ENCODE measurements at regions not wholly inside any gene's neighbourhood (a gene's known extent, or its start where the extent isn't known, plus 50 kb on each side); places are given as distances from the start of the nearest gene placed in this dataset.
"Not testable (repeated sequence)": the region's sequence is repeated elsewhere in the genome, so short reads cannot be mapped to it uniquely, and the experiment has no call there.

DNA sequence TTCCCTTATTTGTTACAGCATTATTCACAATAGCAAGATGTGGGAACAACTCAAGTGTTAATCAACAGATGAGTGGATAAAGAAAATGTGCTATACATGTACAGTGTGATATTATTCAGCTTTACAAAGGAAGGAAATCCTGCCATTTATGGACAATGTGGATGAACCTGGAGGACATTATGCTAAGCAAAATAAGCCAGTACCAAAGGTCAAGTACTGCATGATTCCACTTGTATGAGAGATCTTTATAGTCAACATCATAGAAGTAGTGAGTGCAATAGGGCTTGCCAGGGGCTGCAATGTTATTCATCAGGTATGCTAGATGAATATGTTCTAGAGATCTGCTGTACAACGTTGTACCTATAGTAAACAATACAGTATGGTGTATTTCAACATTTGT is 138.5 kb upstream of the AGR3 start:
- no peak for DNase-seq

- DNase-seq: no peak
Measured at GRCh38 chr7:17021205-17021604, 139.4 kb upstream of the AGR3 start.

DNA sequence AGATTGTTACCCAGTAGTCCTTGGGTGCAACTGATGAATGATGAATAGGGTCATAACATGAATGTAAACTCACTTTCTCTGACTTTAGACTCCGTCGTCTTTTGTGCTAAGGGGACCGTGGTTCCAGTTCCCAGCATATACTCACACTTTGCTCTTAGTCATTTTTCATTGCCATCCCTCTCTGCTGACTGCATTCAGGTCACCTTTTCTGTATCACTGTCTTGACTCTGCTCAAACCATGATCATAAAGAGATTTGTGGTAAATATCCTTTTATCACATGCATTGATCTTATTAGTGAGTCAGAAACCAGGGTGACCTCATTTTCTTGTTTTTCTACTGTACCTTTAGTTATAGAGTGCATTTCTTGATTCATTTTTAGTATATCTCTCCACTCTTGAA is 141.1 kb upstream of the AGR3 start:
- DNase-seq: no peak

DNA sequence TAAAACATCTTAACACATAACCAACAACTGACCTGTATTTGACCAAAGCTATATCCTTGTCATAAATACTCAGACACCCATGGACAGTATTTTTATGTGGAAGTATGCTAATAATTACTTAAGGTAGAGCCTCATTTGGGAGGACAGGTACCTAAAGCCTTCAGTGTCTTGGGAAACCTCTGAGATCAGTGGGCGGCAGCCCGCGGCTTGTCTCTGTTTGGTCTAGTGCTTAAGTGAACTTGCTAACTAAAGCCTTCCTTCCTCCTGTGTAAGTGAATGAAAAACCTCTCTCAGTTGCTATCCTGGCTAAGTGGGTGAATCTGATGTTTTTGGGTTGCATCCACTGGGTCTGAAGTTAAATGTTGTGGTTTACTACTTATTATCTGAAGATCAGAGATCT is 144.5 kb upstream of the AGR3 start:
- no peak for DNase-seq

DNA sequence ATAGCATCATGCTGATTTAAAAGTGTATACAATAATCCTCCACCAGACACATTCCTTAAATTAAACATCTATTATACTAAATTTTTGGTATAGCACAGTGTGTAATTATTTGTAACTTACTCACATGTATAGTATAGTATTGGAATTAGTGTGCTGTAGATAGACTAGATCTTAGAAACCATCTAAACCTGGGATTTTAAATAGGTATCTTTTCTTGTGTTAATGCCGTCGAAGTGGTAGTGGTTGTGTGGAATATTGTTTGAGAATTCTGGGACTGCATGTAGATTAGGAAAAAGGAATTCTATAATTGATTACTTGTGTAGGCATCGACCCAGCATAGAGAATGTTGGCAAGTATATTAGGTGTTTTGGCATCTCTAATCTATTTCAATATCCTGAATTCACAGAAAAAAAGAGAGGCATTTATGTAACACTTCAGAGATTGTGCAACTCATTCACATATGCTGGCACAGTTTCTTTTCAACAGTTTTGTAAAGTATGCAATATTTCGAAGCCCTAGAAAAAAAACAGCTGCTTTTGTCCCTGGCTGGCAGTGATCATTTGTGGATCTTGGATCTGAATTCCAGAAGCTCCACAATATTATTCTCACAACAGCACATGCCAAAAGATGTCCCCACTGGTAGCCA is 145.5 kb upstream of the AGR3 start:
- DNase-seq: no peak

DNA sequence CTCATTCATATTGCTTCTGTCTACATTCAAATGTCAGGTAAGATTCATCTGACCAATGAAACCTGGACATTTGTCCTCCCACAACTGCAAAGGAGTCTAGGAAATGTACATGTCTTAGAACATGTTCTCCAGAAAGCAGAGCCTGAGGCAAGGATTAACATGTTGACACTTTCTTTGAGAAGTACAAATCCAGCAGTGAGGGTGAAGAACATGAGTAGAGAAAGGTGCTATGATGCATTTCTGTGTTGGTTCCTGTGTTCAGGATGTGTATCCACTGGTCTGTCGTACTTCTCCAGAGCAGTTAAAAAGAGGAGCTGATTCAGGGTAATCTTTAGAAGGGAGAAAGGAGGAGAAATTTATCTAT is 146.0 kb upstream of the AGR3 start:
- no peak for DNase-seq

GRCh38 chr7:17029150-17029549 is 147.4 kb upstream of the AGR3 start:
- DNase-seq: no peak

GRCh38 chr7:17030559-17030958 is 148.8 kb upstream of the AGR3 start:
- no peak for DNase-seq

DNA sequence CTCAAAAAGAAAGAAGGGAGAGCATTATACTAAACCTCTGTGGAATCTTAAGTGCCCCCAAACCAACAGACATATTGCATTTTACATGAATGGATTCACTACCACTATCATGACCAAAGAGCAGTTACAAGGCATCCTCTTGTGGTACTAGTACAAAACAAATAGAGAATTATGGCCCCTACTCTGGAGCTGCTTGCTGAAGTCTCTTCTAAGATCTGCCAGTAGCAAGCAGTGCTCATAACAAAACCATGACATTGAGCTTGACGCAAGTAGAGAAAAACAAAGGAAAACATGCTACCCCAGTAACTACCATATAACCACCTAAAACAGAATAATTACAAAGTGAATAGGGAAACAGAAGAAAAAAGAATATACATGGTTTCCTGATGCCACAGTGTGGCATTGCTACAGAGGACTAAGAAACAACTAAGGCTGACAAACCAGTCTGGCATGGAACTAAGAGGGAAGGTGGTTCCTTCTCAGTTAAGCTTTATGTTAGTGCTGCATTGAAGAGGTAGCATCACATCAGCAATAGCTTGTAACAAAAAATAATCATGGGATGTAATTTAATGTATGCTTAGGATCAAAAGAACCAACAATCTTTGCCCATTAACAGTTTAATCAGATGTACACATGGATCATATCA is 150.2 kb upstream of the AGR3 start:
- DNase-seq: no peak

- DNase-seq: no peak
Measured at GRCh38 chr7:17033245-17033644, 151.5 kb upstream of the AGR3 start.

DNA sequence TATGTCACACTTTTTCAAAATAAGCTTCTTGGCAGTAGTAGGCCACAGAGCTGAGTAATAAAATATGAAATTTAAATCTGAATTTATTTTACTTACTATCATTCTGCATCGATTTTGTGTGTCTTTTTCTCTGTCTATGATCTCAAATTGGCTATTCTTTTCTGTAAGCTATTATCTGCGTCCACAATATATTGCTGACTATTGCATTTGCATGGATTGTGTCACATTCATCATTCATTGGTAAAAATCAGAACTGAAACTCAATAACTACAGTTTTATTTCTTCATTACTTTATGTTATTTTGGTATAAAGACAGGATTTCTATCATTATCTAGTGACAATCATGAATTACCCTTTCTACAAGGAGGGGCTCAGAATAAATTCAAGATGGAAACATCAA is 154.8 kb upstream of the AGR3 start:
- DNase-seq: no peak

DNA sequence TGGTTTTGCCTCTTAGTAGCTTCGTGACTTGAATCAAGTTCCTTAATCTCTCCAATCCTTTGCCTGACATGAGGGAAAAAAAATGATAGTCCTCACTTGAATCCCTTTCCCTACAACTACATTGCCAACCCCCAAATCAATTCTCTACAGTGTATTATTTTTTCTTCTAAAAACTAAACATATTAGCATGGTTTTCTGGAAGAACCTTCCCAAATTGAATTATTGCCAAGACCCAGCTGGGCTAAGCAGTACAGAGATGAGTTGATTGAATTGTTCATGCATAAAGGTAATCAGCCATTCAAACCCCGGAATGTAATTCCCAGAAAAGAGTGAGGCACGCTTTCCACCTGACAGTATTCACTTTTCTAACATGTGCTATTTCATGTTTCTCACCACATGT is 155.6 kb upstream of the AGR3 start:
- DNase-seq: no peak

DNA sequence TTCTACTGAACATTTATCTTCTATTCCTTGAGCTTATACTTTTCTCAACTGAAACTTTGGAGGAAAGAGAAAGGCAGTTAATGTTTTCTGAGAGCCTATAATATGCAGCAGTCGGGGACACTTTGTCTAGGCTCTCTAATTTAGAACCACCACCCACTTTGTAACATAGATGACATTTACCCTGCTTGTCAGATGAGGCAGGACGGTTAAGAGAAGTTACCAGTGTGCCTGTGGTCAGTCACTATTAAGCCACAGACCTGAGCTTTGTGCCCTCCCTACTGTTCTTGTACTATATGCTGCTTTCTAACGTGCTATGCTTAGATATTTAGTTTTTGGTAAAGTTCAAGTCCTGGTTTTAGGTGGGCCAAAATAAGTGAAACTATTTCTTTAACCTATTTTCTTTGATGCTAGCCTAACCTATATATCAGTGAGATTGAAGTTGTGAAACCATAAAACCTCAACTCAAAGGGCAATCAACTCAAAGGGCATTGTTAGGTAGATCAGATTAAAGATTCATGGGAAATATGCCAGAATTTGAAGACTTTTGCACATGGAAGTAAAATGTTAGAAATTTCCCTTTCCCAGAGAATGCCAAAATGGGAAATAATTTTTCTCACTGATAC is 156.5 kb upstream of the AGR3 start:
- DNase-seq: no peak

DNA sequence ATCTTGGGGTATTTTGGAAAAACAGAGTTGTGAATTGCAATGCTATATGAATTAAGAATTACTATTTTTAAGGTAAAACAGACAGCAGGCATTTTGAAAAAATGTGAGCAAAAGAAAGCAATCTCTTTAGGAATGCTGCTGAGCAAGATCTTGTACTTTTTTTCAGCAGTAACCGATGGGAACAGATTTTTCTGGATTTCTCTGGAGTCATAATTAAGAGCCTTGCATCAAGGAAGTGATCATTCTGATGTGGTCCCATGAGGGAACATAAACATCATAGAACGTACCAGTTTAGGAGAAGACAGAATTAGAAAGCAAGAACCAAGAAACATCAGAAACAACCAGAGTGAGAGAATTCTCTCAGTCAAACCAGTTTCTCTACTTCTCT is 157.0 kb upstream of the AGR3 start:
- DNase-seq: no peak

GRCh38 chr7:17039372-17039771 is 157.6 kb upstream of the AGR3 start:
- no peak for DNase-seq

GRCh38 chr7:17040716-17041115 is 158.9 kb upstream of the AGR3 start:
- DNase-seq: no peak

DNA sequence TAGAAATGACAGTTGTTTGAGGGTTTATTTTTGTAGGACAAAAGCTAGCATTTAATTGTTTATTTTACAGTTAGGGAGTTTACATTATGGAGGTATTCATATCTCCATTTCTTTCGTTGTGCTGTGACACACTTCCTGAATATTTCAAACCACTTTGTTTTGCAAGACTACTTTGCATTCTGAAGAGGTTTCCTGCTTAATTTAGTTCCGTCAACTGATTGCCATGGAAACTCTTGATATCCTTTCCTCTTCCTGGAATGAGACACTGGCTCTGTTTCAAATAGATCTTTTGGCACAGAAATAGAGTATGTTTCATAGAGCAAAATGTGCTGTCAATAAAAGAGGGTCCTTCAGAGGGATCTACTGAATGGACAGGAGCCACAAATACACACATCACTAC is 159.5 kb upstream of the AGR3 start:
- DNase-seq: peak; percentile 93

- no peak for DNase-seq
Measured at GRCh38 chr7:17042211-17042610, 160.4 kb upstream of the AGR3 start.

DNA sequence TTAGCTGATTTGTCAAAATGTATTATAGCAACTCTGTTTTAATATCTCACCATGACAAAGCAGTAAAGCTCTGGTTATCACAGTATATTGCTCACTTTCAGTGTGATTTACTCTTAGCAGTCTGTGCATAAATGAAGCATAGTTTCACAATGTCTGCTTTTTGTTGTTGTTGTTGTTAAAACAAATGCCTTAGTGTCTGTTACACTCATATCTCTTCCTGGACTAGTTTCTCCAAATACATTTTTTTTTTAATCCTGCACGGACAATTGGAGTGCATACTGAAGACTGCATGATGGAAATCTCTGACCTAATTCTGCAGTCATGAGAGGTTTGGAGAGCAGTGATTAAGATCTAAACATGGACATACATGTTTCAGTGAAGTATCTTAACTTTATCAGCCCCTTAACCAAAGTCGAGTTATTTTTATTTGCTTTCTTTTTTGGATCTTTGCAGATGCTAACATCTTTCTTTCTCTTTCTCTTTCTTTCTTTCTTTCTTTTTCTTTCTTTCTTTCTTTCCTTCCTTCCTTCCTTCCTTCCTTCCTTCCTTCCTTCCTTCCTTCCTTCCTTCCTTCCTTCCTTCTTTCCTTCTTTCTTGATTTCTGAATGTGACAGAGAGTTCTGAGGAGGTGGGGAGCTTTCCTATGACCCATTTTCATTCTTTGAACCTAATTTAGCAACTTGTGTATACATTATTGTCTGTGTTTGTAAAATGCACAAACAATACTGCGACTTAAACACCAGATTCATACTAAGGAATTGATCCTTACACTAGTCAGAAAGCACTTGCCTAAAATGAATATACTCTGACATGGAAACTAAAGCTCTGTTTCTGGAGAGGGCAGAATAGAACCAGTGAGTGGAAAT is 161.5 kb upstream of the AGR3 start:
- no peak for DNase-seq

- DNase-seq: no peak
Measured at GRCh38 chr7:17044396-17044795, 162.6 kb upstream of the AGR3 start.

- no peak for DNase-seq
Measured at GRCh38 chr7:17044861-17045260, 163.1 kb upstream of the AGR3 start.

DNA sequence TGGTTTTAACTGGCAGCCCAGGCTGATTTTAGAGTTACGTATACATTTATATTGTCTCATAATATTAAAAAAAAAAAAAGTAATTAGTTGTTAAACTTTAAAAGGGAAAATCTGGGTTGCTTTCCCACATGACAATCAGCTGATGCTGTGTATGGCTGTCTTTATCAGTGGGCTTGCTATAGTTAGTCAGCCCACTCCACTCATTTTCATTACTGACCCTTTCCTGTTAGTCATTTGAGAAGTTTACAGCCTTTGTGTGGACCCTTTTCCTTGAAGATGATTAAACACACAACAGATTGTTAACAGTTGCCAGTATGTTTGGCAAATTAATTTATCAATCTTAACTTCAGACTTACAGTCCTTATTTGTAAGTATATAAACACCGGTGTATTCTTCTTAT is 164.5 kb upstream of the AGR3 start:
- DNase-seq: no peak

DNA sequence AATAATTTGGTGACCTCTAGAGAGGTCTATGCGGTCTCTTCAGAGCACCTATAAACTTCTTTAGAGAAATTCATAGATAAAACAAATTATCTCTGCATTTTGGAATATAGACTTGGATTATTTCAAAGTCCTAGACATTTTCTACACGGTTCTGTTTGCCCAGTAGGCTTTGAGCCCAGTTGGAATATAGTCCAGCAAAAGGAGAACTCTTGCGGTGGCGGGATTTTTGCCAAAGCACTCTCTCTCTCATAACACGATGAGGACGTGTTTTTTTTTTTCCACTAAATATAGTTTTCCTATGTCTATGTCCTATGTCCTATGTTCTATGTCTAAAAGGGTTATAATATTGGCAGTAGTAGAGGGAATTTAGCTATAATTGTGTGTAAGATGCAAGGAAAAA is 164.9 kb upstream of the AGR3 start:
- DNase-seq: peak; percentile 9

- DNase-seq: not testable (repeated sequence)
Measured at GRCh38 chr7:17053164-17053563, 171.4 kb upstream of the AGR3 start.

Data from NCI-H1092 treated with DMSO at 0.1 percent for 48 hours (cell line).